Endothelial cell of umbilical vein (primary cell): ENCODE measurements at regions not wholly inside any gene's neighbourhood (a gene's known extent, or its start where the extent isn't known, plus 50 kb on each side); places are given as distances from the start of the nearest gene placed in this dataset.

Source experiments
- BruUV-seq: library from RNA; stranded (reverse); fragments of 400-500 nt; replicated peaks from 2 replicates; lab custom pipeline; 2021; lab: Mats Ljungman, UMichigan
- CTCF ChIA-PET: fragments of 300-600, 350-600 bp; sonication (Branson Sonifier 250); formaldehyde crosslinking; loops from one replicate; lab custom pipeline; 2021; ENCODE audit warnings: antibody characterized with exemption, inconsistent platforms; lab: Charles Lee
- POLR2A ChIA-PET: fragments of 300-600, 350-600 bp; sonication (Branson Sonifier 250); formaldehyde crosslinking; loops from one replicate; lab custom pipeline; 2021; ENCODE audit warnings: antibody characterized with exemption, inconsistent platforms; lab: Charles Lee
- DNase-seq: peaks from one replicate; pipeline ENCODE4 v3.0.0-alpha.2; 2011; ENCODE audit warnings: low read depth, low spot score
- FAIRE-seq: peaks from 2 replicates; lab custom pipeline; 2011; peaks lifted over from hg19 to GRCh38; lab: Jason Lieb, UNC
- H2AFZ ChIP-seq: 2 replicates; pipeline ENCODE4 v1.6.0; 2012; ENCODE audit warnings: low read depth, low read length, control low read depth, inconsistent platforms
- H3K27ac ChIP-seq: 2 replicates; pipeline ENCODE4 v1.5.1; 2011; ENCODE audit warnings: low read depth, mild to moderate bottlenecking, control low read depth, low read length, moderate library complexity; ENCODE audit not compliant: insufficient read depth
- H3K27me3 ChIP-seq, 2 experiments: 2 replicates each; pipeline versions ENCODE4 v1.6.0 to v1.6.1; 2011; ENCODE audit warnings: low read length in 2 of 2, mixed read lengths in 1 of 2; ENCODE audit not compliant: control insufficient read depth in 2 of 2, insufficient read depth in 2 of 2
- H3K36me3 ChIP-seq, 2 experiments: 2 replicates in 1 of 2; 3 replicates in 1 of 2; pipeline ENCODE4 v1.5.1; 2011; ENCODE audit warnings: low read length in 2 of 2, mild to moderate bottlenecking in 1 of 2, moderate library complexity in 1 of 2; ENCODE audit not compliant: control insufficient read depth in 2 of 2, insufficient read depth in 2 of 2; ENCODE audit errors: extremely low read depth in 1 of 2
- H3K4me1 ChIP-seq: 3 replicates; pipeline ENCODE4 v1.5.1; 2011; ENCODE audit warnings: mild to moderate bottlenecking, low read length; ENCODE audit not compliant: control insufficient read depth, insufficient read depth; ENCODE audit errors: extremely low read depth
- H3K4me2 ChIP-seq: 2 replicates; pipeline ENCODE4 v1.6.1; 2011; ENCODE audit warnings: low read length, control low read depth, mixed read lengths; ENCODE audit not compliant: insufficient read depth
- H3K4me3 ChIP-seq, 3 experiments: fragments of 200-600 bp in 1 of 3; sonication (generic), shearing (Covaris generic) in 1 of 3; replicated peaks in 1 of 3; 2 replicates each; pipeline ENCODE4 v1.5.1; 2011 to 2016; ENCODE audit warnings: control low read depth in 3 of 3, low read length in 3 of 3, mild to moderate bottlenecking in 2 of 3, inconsistent platforms in 1 of 3, low read depth in 1 of 3, moderate library complexity in 1 of 3; ENCODE audit not compliant: insufficient read depth in 1 of 3
- H3K79me2 ChIP-seq: 2 replicates; pipeline ENCODE4 v1.6.0; 2012; ENCODE audit warnings: low read length, inconsistent platforms; ENCODE audit not compliant: control insufficient read depth, insufficient read depth
- H3K9ac ChIP-seq: replicated peaks from 2 replicates; pipeline ENCODE3; 2011; ENCODE audit warnings: low read length, control low read depth; ENCODE audit not compliant: insufficient read depth; ENCODE audit errors: extremely low read depth
- H3K9me1 ChIP-seq: replicated peaks from 3 replicates; pipeline ENCODE4 v1.6.0; 2011; ENCODE audit warnings: mild to moderate bottlenecking, low read length; ENCODE audit not compliant: control insufficient read depth, insufficient read depth; ENCODE audit errors: extremely low read depth
- H3K9me3 ChIP-seq: replicated peaks from 2 replicates; pipeline ENCODE4 v1.5.1; 2012; ENCODE audit warnings: low read length, inconsistent platforms; ENCODE audit not compliant: control insufficient read depth, insufficient read depth
- H4K20me1 ChIP-seq: replicated peaks from 2 replicates; pipeline ENCODE3; 2011; ENCODE audit warnings: mild to moderate bottlenecking, low read length; ENCODE audit not compliant: control insufficient read depth, insufficient read depth; ENCODE audit errors: extremely low read depth
- CTCF ChIP-seq, 2 donors: IDR thresholded peaks; 1 replicate in 1 of 2; 2 replicates in 1 of 2; pipeline ENCODE4 v1.5.1; 2011; ENCODE audit warnings: low read length in 2 of 2, mild to moderate bottlenecking in 2 of 2, moderate library complexity in 2 of 2, control low read depth in 1 of 2, inconsistent platforms in 1 of 2, low read depth in 1 of 2; ENCODE audit not compliant: insufficient read depth in 1 of 2; ENCODE audit errors: extremely low read depth in 1 of 2
- EZH2 ChIP-seq: IDR thresholded peaks from 2 replicates; pipeline ENCODE4 v1.6.1; 2012; ENCODE audit warnings: borderline replicate concordance, low read depth, mild to moderate bottlenecking, moderate library complexity, low read length, inconsistent platforms; ENCODE audit not compliant: severe bottlenecking
- FOS ChIP-seq: IDR thresholded peaks from 2 replicates; pipeline ENCODE4 v1.6.1; 2011; ENCODE audit warnings: mild to moderate bottlenecking, low read length, moderate library complexity, borderline replicate concordance; ENCODE audit not compliant: insufficient read depth
- GATA2 ChIP-seq: IDR thresholded peaks from 2 replicates; pipeline ENCODE4 v1.7.0; 2011; ENCODE audit warnings: low read depth, mild to moderate bottlenecking, moderate library complexity, mixed read lengths, low read length; ENCODE audit not compliant: insufficient read length, insufficient read depth
- JUN ChIP-seq: IDR thresholded peaks from 2 replicates; pipeline ENCODE4 v1.6.1; 2011; ENCODE audit warnings: borderline replicate concordance, low read depth; ENCODE audit not compliant: insufficient read length, insufficient read depth
- MAX ChIP-seq: IDR thresholded peaks from 2 replicates; pipeline ENCODE4 v1.6.1; 2011; ENCODE audit not compliant: insufficient read depth, insufficient read length
- MYC ChIP-seq: IDR thresholded peaks from one replicate; pipeline ENCODE4 v1.6.1; 2011; ENCODE audit warnings: mild to moderate bottlenecking, low read depth, low read length
- POLR2A ChIP-seq: IDR thresholded peaks from 2 replicates; pipeline ENCODE4 v1.6.1; 2012; ENCODE audit warnings: low read depth, mild to moderate bottlenecking, control low read depth, low read length
- POLR2AphosphoS5 ChIP-seq: IDR thresholded peaks from 2 replicates; pipeline ENCODE4 v1.6.1; 2012; ENCODE audit warnings: low read depth, mild to moderate bottlenecking, control low read depth, low read length, moderate library complexity; ENCODE audit not compliant: insufficient read depth
- dilution Hi-C: fragments of 300-500 bp; cut with MboI; formaldehyde crosslinking; loops from one replicate; pipeline ENCODE4 v1.15.0; 2019; ENCODE audit warnings: low sequenced_read_pairs; ENCODE audit not compliant: extremely low pct_ligation_motif_present
- intact Hi-C: fragments of 100-400 bp; cut with micrococcal nuclease; formaldehyde crosslinking; loops from one replicate; pipeline ENCODE4 v1.10.0; 2022

- intact Hi-C loops (no loop called here), dilution Hi-C loops (no loop called here)
- CTCF ChIA-PET, result no interaction called here
- no peak overlapping the region for H3K9ac ChIP-seq
- no peaks in the 10 kb centered on the region for H3K36me3 ChIP-seq
- no peak overlapping the region for H3K27ac ChIP-seq
- no peaks in the 10 kb centered on the region for H3K9me3 ChIP-seq
- H3K4me1 ChIP-seq, result no peaks in the 10 kb centered on the region
- POLR2A ChIA-PET, result no interaction called here
- H3K79me2 ChIP-seq, result no peaks in the 10 kb centered on the region
- H2AFZ ChIP-seq, result no peak overlapping the region
- H3K4me3 ChIP-seq, result no peak overlapping the region
- no peak overlapping the region for H3K4me2 ChIP-seq
- FAIRE-seq (no peak), DNase-seq (no peak)
- TF ChIP-seq GATA2 (no peak), POLR2AphosphoS5 (no peak), POLR2A (no peak), FOS (no peak), MYC (no peak), MAX (no peak), EZH2 (no peak), CTCF (IDR thresholded peaks at IDR 0.05; ENCODE audit: extremely low read depth in 1 of 2, insufficient read depth in 1 of 2, low read depth in 1 of 2, low read length in 2 of 2) (no peak), JUN (no peak)
- H3K9me1 ChIP-seq, result no peaks in the 10 kb centered on the region
- no peaks in the 10 kb centered on the region for H3K27me3 ChIP-seq
- H4K20me1 ChIP-seq, result no peaks in the 10 kb centered on the region
- no TSS peak for BruUV-seq
These were observed 207.0 kb downstream of the NAP1L3 start for GRCh38 chrX:93466383-93466782.
